GM06990 (cell line): ENCODE measurements at regions not wholly inside any gene's neighbourhood (a gene's known extent, or its start where the extent isn't known, plus 50 kb on each side); places are given as distances from the start of the nearest gene placed in this dataset.

Experiments used
- DNase-seq: peaks from one replicate; pipeline ENCODE4 v3.0.0-alpha.2; 2011; ENCODE audit not compliant: insufficient read length; ENCODE audit errors: extremely low read depth
- H3K27me3 ChIP-seq: replicated peaks from 2 replicates; pipeline ENCODE4 v1.6.0; 2011; ENCODE audit warnings: low read length; ENCODE audit not compliant: control insufficient read depth, insufficient read depth
- H3K36me3 ChIP-seq: 2 replicates; pipeline ENCODE4 v1.5.1; 2011; ENCODE audit warnings: low read length; ENCODE audit not compliant: control insufficient read depth, insufficient read depth
- H3K4me3 ChIP-seq: replicated peaks from 2 replicates; pipeline ENCODE4 v1.5.1; 2011; ENCODE audit warnings: low read depth, mild to moderate bottlenecking, control low read depth, low read length
- TF ChIP-seq, protein P1 (sequence below): IDR thresholded peaks from 2 replicates; pipeline ENCODE4 v1.5.1; 2011; ENCODE audit warnings: low read length, control low read depth, mild to moderate bottlenecking, inconsistent platforms; ENCODE audit not compliant: insufficient read depth, poor library complexity, severe bottlenecking

GRCh38 chr1:29427614-29428279 lies 191.4 kb downstream of the PTPRU start:
- no peak for DNase-seq
- H3K36me3 ChIP-seq = no peaks in the 10 kb centered on the region
- H3K27me3 ChIP-seq = no peaks in the 10 kb centered on the region; the same call in none of the 2 replicates
- TF ChIP-seq, protein P1, sequence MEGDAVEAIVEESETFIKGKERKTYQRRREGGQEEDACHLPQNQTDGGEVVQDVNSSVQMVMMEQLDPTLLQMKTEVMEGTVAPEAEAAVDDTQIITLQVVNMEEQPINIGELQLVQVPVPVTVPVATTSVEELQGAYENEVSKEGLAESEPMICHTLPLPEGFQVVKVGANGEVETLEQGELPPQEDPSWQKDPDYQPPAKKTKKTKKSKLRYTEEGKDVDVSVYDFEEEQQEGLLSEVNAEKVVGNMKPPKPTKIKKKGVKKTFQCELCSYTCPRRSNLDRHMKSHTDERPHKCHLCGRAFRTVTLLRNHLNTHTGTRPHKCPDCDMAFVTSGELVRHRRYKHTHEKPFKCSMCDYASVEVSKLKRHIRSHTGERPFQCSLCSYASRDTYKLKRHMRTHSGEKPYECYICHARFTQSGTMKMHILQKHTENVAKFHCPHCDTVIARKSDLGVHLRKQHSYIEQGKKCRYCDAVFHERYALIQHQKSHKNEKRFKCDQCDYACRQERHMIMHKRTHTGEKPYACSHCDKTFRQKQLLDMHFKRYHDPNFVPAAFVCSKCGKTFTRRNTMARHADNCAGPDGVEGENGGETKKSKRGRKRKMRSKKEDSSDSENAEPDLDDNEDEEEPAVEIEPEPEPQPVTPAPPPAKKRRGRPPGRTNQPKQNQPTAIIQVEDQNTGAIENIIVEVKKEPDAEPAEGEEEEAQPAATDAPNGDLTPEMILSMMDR = no peak
- no peak overlapping the region for H3K4me3 ChIP-seq

- DNase-seq = no peak
- Histone ChIP-seq H3K36me3 (no peaks in the 10 kb centered on the region), H3K4me3 (no peak overlapping the region), H3K27me3 (no peaks in the 10 kb centered on the region; the same call in none of the 2 replicates)
- TF ChIP-seq, protein P1 = no peak
Observed at GRCh38 chr1:29426701-29427279, 190.5 kb downstream of the PTPRU start.

- H3K36me3 ChIP-seq = no peaks in the 10 kb centered on the region
- no peaks in the 10 kb centered on the region; the same call in none of the 2 replicates for H3K27me3 ChIP-seq
- no peak overlapping the region for H3K4me3 ChIP-seq
- TF ChIP-seq, protein P1 = no peak
- no peak for DNase-seq
Observed at GRCh38 chr1:29425631-29426030, 189.3 kb downstream of the PTPRU start.

GRCh38 chr1:29424266-29424665 lies 187.9 kb downstream of the PTPRU start:
- H3K36me3 ChIP-seq = no peaks in the 10 kb centered on the region
- TF ChIP-seq, protein P1 = no peak
- H3K4me3 ChIP-seq = no peak overlapping the region
- no peak for DNase-seq
- no peaks in the 10 kb centered on the region; the same call in none of the 2 replicates for H3K27me3 ChIP-seq

DNA sequence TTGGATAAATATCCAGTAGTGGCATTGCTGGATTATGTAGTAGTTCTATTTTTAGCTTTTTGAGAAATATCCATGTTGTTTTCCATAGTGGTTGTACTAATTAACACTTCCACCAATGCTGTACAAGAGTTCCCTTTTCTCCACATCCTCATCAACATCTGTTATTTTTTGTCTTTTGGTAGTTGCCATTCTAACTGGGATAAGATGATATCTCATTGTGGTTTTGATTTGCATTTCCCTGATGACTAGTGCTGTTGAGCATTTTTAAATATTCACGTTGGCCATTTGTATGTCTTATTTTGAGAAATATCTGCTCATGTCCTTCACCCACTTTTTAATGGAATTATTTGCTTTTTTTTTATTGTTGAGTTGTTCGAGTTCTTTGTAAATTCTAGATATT lies 183.9 kb downstream of the PTPRU start:
- H3K27me3 ChIP-seq = no peaks in the 10 kb centered on the region; the same call in 1 of the 2 replicates
- TF ChIP-seq, protein P1 = no peak
- no peak overlapping the region for H3K4me3 ChIP-seq
- no peak for DNase-seq
- no peaks in the 10 kb centered on the region for H3K36me3 ChIP-seq
